ENCODE measurements at regions not wholly inside any gene's neighbourhood (a gene's known extent, or its start where the extent isn't known, plus 50 kb on each side); places are given as distances from the start of the nearest gene placed in this dataset.

DNA sequence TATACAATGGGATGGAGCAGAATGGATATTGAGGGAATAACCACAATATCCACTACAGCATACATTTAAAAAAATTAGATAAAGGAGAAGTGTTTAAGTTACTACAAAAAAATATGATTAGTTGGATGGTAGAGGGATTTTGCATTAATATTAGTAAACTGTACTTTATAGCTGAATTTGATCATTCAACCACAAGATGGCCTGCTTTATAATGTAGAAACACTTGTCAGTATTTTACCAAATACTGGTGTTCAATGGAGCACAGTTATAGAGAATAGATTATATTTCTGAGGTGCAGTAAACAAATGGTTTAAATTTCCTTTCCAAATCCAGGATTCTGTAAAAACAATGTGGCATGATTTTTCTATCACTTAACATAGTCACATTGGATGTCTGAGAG is 818.8 kb upstream of the CHORDC1 start:
- DNase-seq (ENCODE audit: low spot score) (no peak), ATAC-seq (no peak)
- peaks cover 7% of the 10 kb centered on the region for H3K9me3 Mint-ChIP-seq
- H3K36me3 Mint-ChIP-seq = no peaks in the 10 kb centered on the region
- POLR2A ChIA-PET = no interaction called here
- no peaks in the 10 kb centered on the region for H3K4me1 Mint-ChIP-seq
- no peaks in the 10 kb centered on the region for H3K27me3 Mint-ChIP-seq (ENCODE audit: low read depth)
- no peak overlapping the region for H3K4me3 Mint-ChIP-seq
- no peak overlapping the region for H3K27ac Mint-ChIP-seq
- CTCF ChIA-PET = no interaction called here
- no peak for TF ChIP-seq NR1H2 (CRISPR knock-in tag; IDR thresholded peaks at IDR 0.05)
- TF ChIP-seq PRDM15 (CRISPR knock-in tag; IDR thresholded peaks at IDR 0.05) = no peak
- TF ChIP-seq MXD4 (CRISPR knock-in tag; IDR thresholded peaks at IDR 0.05; ENCODE audit: borderline replicate concordance) = no peak
- TF ChIP-seq, protein P1, sequence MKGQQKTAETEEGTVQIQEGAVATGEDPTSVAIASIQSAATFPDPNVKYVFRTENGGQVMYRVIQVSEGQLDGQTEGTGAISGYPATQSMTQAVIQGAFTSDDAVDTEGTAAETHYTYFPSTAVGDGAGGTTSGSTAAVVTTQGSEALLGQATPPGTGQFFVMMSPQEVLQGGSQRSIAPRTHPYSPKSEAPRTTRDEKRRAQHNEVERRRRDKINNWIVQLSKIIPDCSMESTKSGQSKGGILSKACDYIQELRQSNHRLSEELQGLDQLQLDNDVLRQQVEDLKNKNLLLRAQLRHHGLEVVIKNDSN (CRISPR knock-in tag; IDR thresholded peaks at IDR 0.05) = no peak
- no peak for TF ChIP-seq FOXP1 (CRISPR knock-in tag; IDR thresholded peaks at IDR 0.05; ENCODE audit: borderline replicate concordance)
- TF ChIP-seq ZNF425 (CRISPR knock-in tag; conservative IDR thresholded peaks at IDR 0.05) = no peak
- no peak for TF ChIP-seq HMGA2 (CRISPR knock-in tag; IDR thresholded peaks at IDR 0.05)
- no peak for TF ChIP-seq ZNF232 (CRISPR knock-in tag; IDR thresholded peaks at IDR 0.05)
- no peak for TF ChIP-seq NFE2L1 (CRISPR knock-in tag; IDR thresholded peaks at IDR 0.05)
- no peak for TF ChIP-seq E2F4 (CRISPR knock-in tag; IDR thresholded peaks at IDR 0.05; ENCODE audit: borderline replicate concordance, low read depth)
- TF ChIP-seq SOX15 (CRISPR knock-in tag; IDR thresholded peaks at IDR 0.05) = no peak
- TF ChIP-seq TCF7 (CRISPR knock-in tag; IDR thresholded peaks at IDR 0.05; ENCODE audit: low read depth) = no peak
- no peak for TF ChIP-seq USF2 (CRISPR knock-in tag; IDR thresholded peaks at IDR 0.05)
- no peak for TF ChIP-seq GABPB1 (CRISPR knock-in tag; IDR thresholded peaks at IDR 0.05)
- no peak for TF ChIP-seq ZNF121 (CRISPR knock-in tag; IDR thresholded peaks at IDR 0.05)
- no peak for TF ChIP-seq CREB1 (CRISPR knock-in tag; IDR thresholded peaks at IDR 0.05)
- TF ChIP-seq CTCF (IDR thresholded peaks at IDR 0.05) = no peak
- TF ChIP-seq GTF2I (CRISPR knock-in tag; conservative IDR thresholded peaks at IDR 0.05) = no peak
- TF ChIP-seq MYBL2 (CRISPR knock-in tag; IDR thresholded peaks at IDR 0.05) = no peak
- no peak for TF ChIP-seq ATF1 (CRISPR knock-in tag; IDR thresholded peaks at IDR 0.05)
